H1 (cell line): ENCODE measurements at regions not wholly inside any gene's neighbourhood (a gene's known extent, or its start where the extent isn't known, plus 50 kb on each side); places are given as distances from the start of the nearest gene placed in this dataset.

Experiments used
- CTCF ChIA-PET: fragments of 300-600 bp; sonication (Branson Sonifier 250); formaldehyde crosslinking; loops from one replicate; lab custom pipeline; 2021; ENCODE audit not compliant: partially characterized antibody; lab: Charles Lee
- POLR2A ChIA-PET: fragments of 300-600 bp; sonication (Branson Sonifier 250); formaldehyde crosslinking; loops from one replicate; lab custom pipeline; 2021; ENCODE audit warnings: inconsistent platforms; ENCODE audit not compliant: partially characterized antibody; lab: Charles Lee
- DNase-seq, 2 experiments: peaks; one replicate each; pipeline versions ENCODE4 v3.0.0 to v3.0.0-alpha.2; 2010 to 2022; ENCODE audit warnings: low spot score in 2 of 2, low read depth in 1 of 2, mixed read lengths in 1 of 2
- FAIRE-seq: peaks from 2 replicates; lab custom pipeline; 2011; peaks lifted over from hg19 to GRCh38; lab: Jason Lieb, UNC
- H2AFZ ChIP-seq: 2 replicates; pipeline ENCODE4 v1.8.1; 2012; ENCODE audit warnings: low read length, inconsistent platforms
- H2AK5ac ChIP-seq: 2 replicates; pipeline ENCODE4 v1.6.1; 2013; ENCODE audit warnings: low read depth, low read length
- H2BK120ac ChIP-seq: replicated peaks from 2 replicates; pipeline ENCODE3; 2013; ENCODE audit warnings: low read depth, low read length, inconsistent platforms
- H2BK12ac ChIP-seq: 2 replicates; pipeline ENCODE4 v1.6.1; 2013; ENCODE audit warnings: low read depth, low read length
- H2BK15ac ChIP-seq: 2 replicates; pipeline ENCODE4 v1.6.1; 2013; ENCODE audit warnings: low read length
- H2BK20ac ChIP-seq: 2 replicates; pipeline ENCODE4 v1.6.1; 2013; ENCODE audit warnings: low read length
- H2BK5ac ChIP-seq: 2 replicates; pipeline ENCODE4 v1.6.1; 2013; ENCODE audit warnings: low read depth, low read length
- H3K14ac ChIP-seq: 2 replicates; pipeline ENCODE4 v1.6.1; 2013; ENCODE audit warnings: inconsistent platforms; ENCODE audit not compliant: insufficient read length
- H3K18ac ChIP-seq: 2 replicates; pipeline ENCODE4 v1.6.1; 2013; ENCODE audit warnings: low read length; ENCODE audit errors: extremely low read depth
- H3K23ac ChIP-seq: 2 replicates; pipeline ENCODE4 v1.6.1; 2013; ENCODE audit warnings: inconsistent platforms; ENCODE audit not compliant: insufficient read length
- H3K23me2 ChIP-seq: 2 replicates; pipeline ENCODE4 v1.6.1; 2013; ENCODE audit warnings: low read depth, low read length
- H3K27ac ChIP-seq: 2 replicates; pipeline ENCODE4 v1.6.1; 2011; ENCODE audit warnings: low read depth, low read length, inconsistent platforms
- H3K27me3 ChIP-seq, 4 experiments: replicated peaks in 1 of 4; 1 replicate in 1 of 4; 2 replicates in 3 of 4; pipeline versions ENCODE4 v1.6.1 to v1.8.1; 2011 to 2013; ENCODE audit warnings: low read length in 3 of 4, mild to moderate bottlenecking in 3 of 4, inconsistent platforms in 2 of 4, mixed read lengths in 2 of 4, moderate library complexity in 1 of 4; ENCODE audit not compliant: control insufficient read depth in 3 of 4, insufficient read depth in 3 of 4; ENCODE audit errors: extremely low read depth in 1 of 4
- H3K36me3 ChIP-seq, 4 experiments: 2 replicates each; pipeline versions ENCODE4 v1.6.1 to v1.8.1; 2011 to 2013; ENCODE audit warnings: mild to moderate bottlenecking in 4 of 4, low read length in 3 of 4, moderate library complexity in 2 of 4, control low read depth in 1 of 4, inconsistent platforms in 1 of 4; ENCODE audit not compliant: insufficient read depth in 4 of 4, control insufficient read depth in 2 of 4
- H3K4ac ChIP-seq: replicated peaks from 2 replicates; pipeline ENCODE3; 2013; ENCODE audit warnings: low read length, low read depth, mixed read lengths, inconsistent platforms; ENCODE audit not compliant: insufficient read length
- H3K4me1 ChIP-seq, 4 experiments: replicated peaks in 1 of 4; 1 replicate in 1 of 4; 2 replicates in 3 of 4; pipeline versions ENCODE4 v1.6.1 to v1.8.1; 2011 to 2013; ENCODE audit warnings: low read length in 3 of 4, inconsistent platforms in 2 of 4, mixed read lengths in 1 of 4; ENCODE audit not compliant: insufficient read depth in 4 of 4, control insufficient read depth in 3 of 4
- H3K4me2 ChIP-seq, 2 experiments: 2 replicates each; pipeline versions ENCODE4 v1.6.1 to v1.8.1; 2011 to 2013; ENCODE audit warnings: low read depth in 2 of 2, low read length in 2 of 2, control low read depth in 1 of 2, inconsistent platforms in 1 of 2, mild to moderate bottlenecking in 1 of 2; ENCODE audit not compliant: insufficient read depth in 1 of 2
- H3K4me3 ChIP-seq, 4 experiments: fragments of 200-600, 300-600 bp in 1 of 4; sonication (generic), shearing (Covaris generic), sonication (Bioruptor Twin) in 1 of 4; 2 replicates each; pipeline versions ENCODE4 v1.5.1 to v1.8.1; 2011 to 2016; ENCODE audit warnings: low read length in 4 of 4, low read depth in 3 of 4, control low read depth in 2 of 4, inconsistent platforms in 2 of 4, mild to moderate bottlenecking in 2 of 4, mixed read lengths in 1 of 4, moderate library complexity in 1 of 4; ENCODE audit not compliant: insufficient read depth in 2 of 4; ENCODE audit errors: extremely low read depth in 1 of 4
- H3K56ac ChIP-seq: replicated peaks from 2 replicates; pipeline ENCODE3; 2013; ENCODE audit warnings: low read depth, mild to moderate bottlenecking, mixed read lengths, low read length, inconsistent platforms; ENCODE audit not compliant: insufficient read length
- H3K79me1 ChIP-seq: 2 replicates; pipeline ENCODE4 v1.6.1; 2013; ENCODE audit warnings: low read depth, low read length, control low read depth
- H3K79me2 ChIP-seq, 2 experiments: 2 replicates each; pipeline versions ENCODE4 v1.6.1 to v1.8.1; 2012 to 2013; ENCODE audit warnings: low read length in 2 of 2, mild to moderate bottlenecking in 2 of 2, inconsistent platforms in 1 of 2; ENCODE audit not compliant: insufficient read depth in 2 of 2, control insufficient read depth in 1 of 2
- H3K9ac ChIP-seq, 4 experiments: replicated peaks in 1 of 4; 1 replicate in 1 of 4; 2 replicates in 3 of 4; pipeline versions ENCODE4 v1.6.1 to v1.8.1; 2011 to 2013; ENCODE audit warnings: low read depth in 3 of 4, low read length in 3 of 4, control low read depth in 2 of 4, mild to moderate bottlenecking in 2 of 4, moderate library complexity in 2 of 4, inconsistent platforms in 1 of 4; ENCODE audit errors: extremely low read depth in 1 of 4
- H3K9me3 ChIP-seq, 2 experiments: 2 replicates each; pipeline versions ENCODE4 v1.6.1 to v1.8.1; 2012 to 2013; ENCODE audit warnings: mild to moderate bottlenecking in 2 of 2, moderate library complexity in 2 of 2, control low read depth in 1 of 2, inconsistent platforms in 1 of 2, low read depth in 1 of 2, low read length in 1 of 2, mixed read lengths in 1 of 2; ENCODE audit not compliant: insufficient read depth in 2 of 2
- H4K20me1 ChIP-seq, 2 experiments: replicated peaks in 1 of 2; 2 replicates each; pipeline versions ENCODE3 to v1.8.1; 2011 to 2013; ENCODE audit warnings: inconsistent platforms in 2 of 2, low read length in 2 of 2, mild to moderate bottlenecking in 1 of 2; ENCODE audit not compliant: insufficient read depth in 2 of 2, control insufficient read depth in 1 of 2
- H4K5ac ChIP-seq: 2 replicates; pipeline ENCODE4 v1.6.1; 2013; ENCODE audit warnings: low read length, low read depth, mixed read lengths, inconsistent platforms; ENCODE audit not compliant: insufficient read length
- H4K8ac ChIP-seq: 2 replicates; pipeline ENCODE4 v1.8.0; 2013; ENCODE audit warnings: mild to moderate bottlenecking, moderate library complexity, low read length, inconsistent platforms; ENCODE audit not compliant: insufficient read depth; ENCODE audit errors: extremely low read depth
- H4K91ac ChIP-seq: replicated peaks from 2 replicates; pipeline ENCODE3; 2013; ENCODE audit warnings: low read length, mixed read lengths, inconsistent platforms; ENCODE audit not compliant: insufficient read length
- RXRA ChIP-seq: IDR thresholded peaks from 2 replicates; pipeline ENCODE4 v1.6.1; 2011; ENCODE audit warnings: low read depth, mild to moderate bottlenecking, low read length, moderate library complexity; ENCODE audit not compliant: insufficient read depth
- SRF ChIP-seq: IDR thresholded peaks from 2 replicates; pipeline ENCODE4 v1.6.1; 2011; ENCODE audit warnings: mild to moderate bottlenecking, low read depth, low read length, moderate library complexity
- WGBS, 2 experiments: shearing (Covaris generic) in 1 of 2; methylation state at CpG; one replicate each; pipeline versions ENCODE4 v1.1.6 to v1.1.7; 2013 to 2015; ENCODE audit warnings: low lambda C conversion rate in 2 of 2, mixed read lengths in 2 of 2, inconsistent platforms in 1 of 2, low coverage in 1 of 2, missing lambda C conversion rate in 1 of 2; ENCODE audit not compliant: insufficient replicate concordance in 2 of 2, insufficient coverage in 1 of 2, insufficient read length in 1 of 2; ENCODE audit errors: extremely low coverage in 1 of 2, missing lambda C conversion rate in 1 of 2; 5-methylcytosine and 5-hydroxymethylcytosine counted together

DNA sequence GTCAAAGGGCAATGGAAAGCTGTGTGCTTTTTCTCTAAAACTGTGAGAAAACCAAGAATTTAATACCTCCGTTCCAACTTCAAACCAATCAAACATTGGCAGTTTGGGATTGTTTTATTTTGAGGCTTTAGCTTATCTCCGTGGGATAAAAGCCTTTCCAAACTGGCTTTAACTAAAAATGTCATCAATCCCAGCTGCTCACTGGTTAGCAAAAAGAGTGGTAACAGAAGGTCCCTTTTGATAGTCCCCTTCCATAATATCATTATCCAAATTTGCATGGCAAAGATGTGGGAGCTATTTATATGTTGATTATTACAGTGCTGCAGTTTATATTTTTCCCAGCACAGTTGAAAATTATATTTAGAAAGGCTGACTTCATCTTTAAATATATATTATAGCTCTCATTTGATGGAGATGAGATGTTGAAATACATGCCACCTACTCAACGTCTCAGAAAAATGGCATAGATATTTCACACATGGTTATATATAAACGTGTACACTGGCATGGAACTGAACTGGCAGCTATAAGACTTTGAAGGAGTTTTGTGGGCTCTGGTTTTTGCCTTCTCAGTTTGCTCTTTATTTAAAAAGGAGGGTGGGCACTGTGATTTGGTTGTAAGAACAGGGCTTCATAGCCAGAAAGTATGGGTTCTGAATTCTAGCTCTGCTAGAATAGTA is 707.1 kb upstream of the SLIT2 start:
- H3K23me2 ChIP-seq: no peaks in the 10 kb centered on the region
- H3K9ac ChIP-seq: no peak overlapping the region
- no peak overlapping the region for H4K8ac ChIP-seq
- no peaks in the 10 kb centered on the region for H3K27me3 ChIP-seq
- no peak overlapping the region for H3K14ac ChIP-seq
- TF ChIP-seq SRF (no peak), RXRA (no peak)
- no peaks in the 10 kb centered on the region for H3K79me2 ChIP-seq
- H2BK12ac ChIP-seq: no peak overlapping the region
- no peak overlapping the region for H3K27ac ChIP-seq
- no peak overlapping the region for H3K4me2 ChIP-seq
- H2BK120ac ChIP-seq: no peak overlapping the region
- no peak overlapping the region for H3K18ac ChIP-seq
- no peak overlapping the region for H2AFZ ChIP-seq
- WGBS, 2 experiments: 85% methylated on average over 4 of the region's 4 CpGs; no CpG with 5 or more reads in 1 of the 2 experiments
- no peaks in the 10 kb centered on the region for H3K9me3 ChIP-seq
- no peaks in the 10 kb centered on the region for H3K36me3 ChIP-seq
- no peak overlapping the region for H2BK20ac ChIP-seq
- no peaks in the 10 kb centered on the region for H3K4me1 ChIP-seq
- H3K23ac ChIP-seq: no peak overlapping the region
- no peak overlapping the region for H2AK5ac ChIP-seq
- DNase-seq (no peak), FAIRE-seq (no peak)
- no peaks in the 10 kb centered on the region for H4K20me1 ChIP-seq
- ChIA-PET CTCF (no interaction called here), POLR2A (no interaction called here)
- no peak overlapping the region for H4K5ac ChIP-seq
- no peak overlapping the region for H4K91ac ChIP-seq
- no peak overlapping the region for H3K4me3 ChIP-seq
- no peaks in the 10 kb centered on the region for H3K79me1 ChIP-seq
- H3K56ac ChIP-seq: no peak overlapping the region
- no peak overlapping the region for H2BK5ac ChIP-seq
- H2BK15ac ChIP-seq: no peak overlapping the region
- H3K4ac ChIP-seq: no peak overlapping the region
